KMS-11 (cell line): ENCODE measurements at regions not wholly inside any gene's neighbourhood (a gene's known extent, or its start where the extent isn't known, plus 50 kb on each side); places are given as distances from the start of the nearest gene placed in this dataset.

Source experiments
- H2AFZ ChIP-seq: fragments of 200-600 bp; sonication (generic); 2 replicates; pipeline ENCODE4 v1.6.1; 2016; ENCODE audit warnings: antibody characterized with exemption, mixed run types, low read depth
- H3K27ac ChIP-seq: fragments of 200-600 bp; sonication (generic); 2 replicates; pipeline ENCODE4 v1.6.1; 2016; ENCODE audit warnings: mild to moderate bottlenecking, mixed run types
- H3K27me3 ChIP-seq: fragments of 200-600 bp; sonication (generic); 2 replicates; pipeline ENCODE4 v1.6.1; 2017; ENCODE audit warnings: mild to moderate bottlenecking, low read depth, mixed run types, moderate library complexity; ENCODE audit not compliant: insufficient read depth
- H3K36me3 ChIP-seq: fragments of 200-600 bp; sonication (generic); 2 replicates; pipeline ENCODE4 v1.6.1; 2017; ENCODE audit warnings: mild to moderate bottlenecking, mixed run types; ENCODE audit not compliant: insufficient read depth
- H3K4me1 ChIP-seq: fragments of 200-600 bp; sonication (generic); 2 replicates; pipeline ENCODE4 v1.6.1; 2016; ENCODE audit warnings: mild to moderate bottlenecking, low read depth, mixed run types; ENCODE audit not compliant: poor library complexity, severe bottlenecking
- H3K4me2 ChIP-seq: fragments of 200-600 bp; sonication (generic); 2 replicates; pipeline ENCODE4 v1.7.0; 2016; ENCODE audit warnings: mild to moderate bottlenecking, mixed run types
- H3K4me3 ChIP-seq: fragments of 200-600 bp; sonication (generic); IDR thresholded peaks from 2 replicates; pipeline ENCODE4 v1.6.1; 2017; ENCODE audit warnings: low read depth, low read length, mixed read lengths; ENCODE audit not compliant: insufficient read depth
- H3K79me2 ChIP-seq: fragments of 200-600 bp; sonication (generic); 2 replicates; pipeline ENCODE4 v1.6.1; 2016; ENCODE audit warnings: low read depth, mixed run types; ENCODE audit not compliant: insufficient read depth
- H3K9ac ChIP-seq: fragments of 200-600 bp; sonication (generic); 2 replicates; pipeline ENCODE4 v1.6.1; 2016; ENCODE audit warnings: mild to moderate bottlenecking, mixed run types
- H4K20me1 ChIP-seq: fragments of 200-600 bp; sonication (generic); 2 replicates; pipeline ENCODE4 v1.6.1; 2016; ENCODE audit warnings: mild to moderate bottlenecking, mixed run types; ENCODE audit not compliant: insufficient read depth
- TF ChIP-seq, protein P1 (sequence below): fragments of 200-600 bp; sonication (generic); conservative IDR thresholded peaks from 2 replicates; pipeline ENCODE4 v1.6.1; 2017; ENCODE audit warnings: low read depth, mild to moderate bottlenecking, antibody characterized with exemption, low read length, moderate library complexity, mixed read lengths

- H3K9ac ChIP-seq, result no peak overlapping the region
- H3K36me3 ChIP-seq, result no peaks in the 10 kb centered on the region
- H3K4me1 ChIP-seq, result peaks cover 42% of the 10 kb centered on the region
- H2AFZ ChIP-seq, result no peak overlapping the region
- no peak overlapping the region for H3K4me3 ChIP-seq
- H3K27me3 ChIP-seq, result no peaks in the 10 kb centered on the region
- no peaks in the 10 kb centered on the region for H4K20me1 ChIP-seq
- H3K79me2 ChIP-seq, result peaks cover 5% of the 10 kb centered on the region; the same call in 1 of the 2 replicates
- peak overlapping the region; percentile 43 for H3K4me2 ChIP-seq
- TF ChIP-seq, protein P1, sequence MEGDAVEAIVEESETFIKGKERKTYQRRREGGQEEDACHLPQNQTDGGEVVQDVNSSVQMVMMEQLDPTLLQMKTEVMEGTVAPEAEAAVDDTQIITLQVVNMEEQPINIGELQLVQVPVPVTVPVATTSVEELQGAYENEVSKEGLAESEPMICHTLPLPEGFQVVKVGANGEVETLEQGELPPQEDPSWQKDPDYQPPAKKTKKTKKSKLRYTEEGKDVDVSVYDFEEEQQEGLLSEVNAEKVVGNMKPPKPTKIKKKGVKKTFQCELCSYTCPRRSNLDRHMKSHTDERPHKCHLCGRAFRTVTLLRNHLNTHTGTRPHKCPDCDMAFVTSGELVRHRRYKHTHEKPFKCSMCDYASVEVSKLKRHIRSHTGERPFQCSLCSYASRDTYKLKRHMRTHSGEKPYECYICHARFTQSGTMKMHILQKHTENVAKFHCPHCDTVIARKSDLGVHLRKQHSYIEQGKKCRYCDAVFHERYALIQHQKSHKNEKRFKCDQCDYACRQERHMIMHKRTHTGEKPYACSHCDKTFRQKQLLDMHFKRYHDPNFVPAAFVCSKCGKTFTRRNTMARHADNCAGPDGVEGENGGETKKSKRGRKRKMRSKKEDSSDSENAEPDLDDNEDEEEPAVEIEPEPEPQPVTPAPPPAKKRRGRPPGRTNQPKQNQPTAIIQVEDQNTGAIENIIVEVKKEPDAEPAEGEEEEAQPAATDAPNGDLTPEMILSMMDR, result no peak
- no peak overlapping the region for H3K27ac ChIP-seq
These were observed 607.1 kb upstream of the DIPK2B start for GRCh38 chrX:45807572-45808425.

GRCh38 chrX:45806410-45807121 lies 605.9 kb upstream of the DIPK2B start:
- Histone ChIP-seq H4K20me1 (no peaks in the 10 kb centered on the region), H3K4me3 (no peak overlapping the region), H2AFZ (no peak overlapping the region), H3K36me3 (no peaks in the 10 kb centered on the region), H3K4me1 (peaks cover 48% of the 10 kb centered on the region), H3K27me3 (no peaks in the 10 kb centered on the region), H3K4me2 (peak overlapping the region; percentile 43; the same call in 1 of the 2 replicates), H3K9ac (no peak overlapping the region), H3K27ac (no peak overlapping the region; the same call in 1 of the 2 replicates), H3K79me2 (peaks cover 12% of the 10 kb centered on the region; the same call in 1 of the 2 replicates)
- TF ChIP-seq, protein P1, result no peak

GRCh38 chrX:45804276-45804675 lies 603.6 kb upstream of the DIPK2B start:
- Histone ChIP-seq H3K9ac (no peak overlapping the region), H3K27me3 (no peaks in the 10 kb centered on the region), H3K4me2 (no peak overlapping the region), H3K4me3 (no peak overlapping the region), H3K36me3 (no peaks in the 10 kb centered on the region), H3K27ac (no peak overlapping the region), H3K4me1 (peaks cover 45% of the 10 kb centered on the region), H4K20me1 (no peaks in the 10 kb centered on the region), H2AFZ (no peak overlapping the region), H3K79me2 (peaks cover 19% of the 10 kb centered on the region; the same call in 1 of the 2 replicates)
- TF ChIP-seq, protein P1, result no peak

DNA sequence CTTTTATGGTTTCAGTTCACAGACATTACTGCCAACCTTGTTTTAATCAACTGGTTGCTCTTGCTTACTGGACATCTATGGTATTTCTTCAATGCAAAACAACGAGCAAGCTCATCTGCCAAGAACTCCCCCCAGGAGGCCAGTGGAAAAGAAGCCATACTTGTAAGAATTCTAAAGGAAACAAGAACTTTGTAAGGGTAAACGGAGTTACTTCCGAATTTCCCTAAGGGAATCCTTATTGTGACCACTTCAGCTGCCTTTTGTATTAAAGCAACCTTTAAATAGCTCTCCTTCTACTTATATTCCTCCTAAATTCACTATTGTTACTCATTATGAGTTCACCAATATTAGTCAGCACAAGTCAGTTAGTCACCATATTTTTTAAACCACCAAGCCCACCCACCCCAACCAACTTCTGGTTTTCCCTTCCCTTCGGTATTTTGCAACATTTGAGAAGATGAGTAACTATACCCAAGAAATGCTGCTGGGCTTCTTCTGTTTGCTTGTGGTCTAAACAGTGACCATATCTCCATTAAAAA lies 602.8 kb upstream of the DIPK2B start:
- Histone ChIP-seq H3K4me2 (no peak overlapping the region), H3K79me2 (peaks cover 27% of the 10 kb centered on the region; the same call in 1 of the 2 replicates)

More for the DNA sequence above, 602.8 kb upstream of the DIPK2B start:
- Histone ChIP-seq H3K27ac (no peak overlapping the region), H3K4me3 (no peak overlapping the region), H2AFZ (no peak overlapping the region), H3K27me3 (no peaks in the 10 kb centered on the region), H4K20me1 (no peaks in the 10 kb centered on the region), H3K4me1 (peaks cover 47% of the 10 kb centered on the region), H3K9ac (no peak overlapping the region), H3K36me3 (no peaks in the 10 kb centered on the region)
- TF ChIP-seq, protein P1, result no peak
